Upper lobe of left lung (tissue), 6 donors: ENCODE measurements at regions not wholly inside any gene's neighbourhood (a gene's known extent, or its start where the extent isn't known, plus 50 kb on each side); places are given as distances from the start of the nearest gene placed in this dataset.

Experiments
- ATAC-seq, 2 donors: fragments of 200-7000 bp; cut with Tn5 transposase; one replicate each; pipeline ENCODE4 v1.9.1; 2022; ENCODE audit warnings: mild to moderate bottlenecking in 2 of 2, moderate library complexity in 2 of 2; ENCODE audit not compliant: low FRiP score in 2 of 2
- DNase-seq, 2 donors: peaks; one replicate each; pipeline ENCODE4 v3.0.0-alpha.2; 2019 to 2020
- H3K27ac ChIP-seq, 4 donors: fragments of 200-600 bp; sonication (generic); one replicate each; pipeline ENCODE4 v1.5.1; 2016 to 2019
- H3K27me3 ChIP-seq, 4 donors: fragments of 200-600 bp; sonication (generic); one replicate each; pipeline ENCODE4 v1.5.1; 2017 to 2019
- H3K36me3 ChIP-seq, 4 donors: fragments of 200-600 bp; sonication (generic); one replicate each; pipeline ENCODE4 v1.5.1; 2016 to 2019
- H3K4me1 ChIP-seq, 4 donors: fragments of 200-600 bp; sonication (generic); one replicate each; pipeline ENCODE4 v1.5.1; 2018 to 2019
- H3K4me3 ChIP-seq, 4 donors: fragments of 200-600 bp; sonication (generic); one replicate each; pipeline ENCODE4 v1.5.1; 2017 to 2019; ENCODE audit warnings: mild to moderate bottlenecking in 2 of 4, moderate library complexity in 1 of 4
- H3K9me3 ChIP-seq, 4 donors: fragments of 200-600 bp; sonication (generic); one replicate each; pipeline ENCODE4 v1.5.1; 2018 to 2019
- CTCF ChIP-seq, 6 experiments: fragments of 450-650 bp in 4 of 6; fragments of 200-600 bp in 2 of 6; sonication (generic) in 2 of 6; IDR thresholded peaks; one replicate each; pipeline ENCODE4 v1.5.1; 2016 to 2019; ENCODE audit warnings: antibody characterized with exemption in 6 of 6
- EP300 ChIP-seq, 4 donors: sonication (generic); formaldehyde crosslinking; IDR thresholded peaks; one replicate each; pipeline ENCODE4 v1.5.1; 2017; ENCODE audit warnings: antibody characterized with exemption in 4 of 4, control low read depth in 2 of 4
- POLR2A ChIP-seq, 4 donors: fragments of 450-650 bp; IDR thresholded peaks; one replicate each; pipeline ENCODE4 v1.5.1; 2016 to 2017; ENCODE audit warnings: antibody characterized with exemption in 4 of 4, mild to moderate bottlenecking in 2 of 4
- POLR2AphosphoS5 ChIP-seq, 2 donors: sonication (generic); formaldehyde crosslinking; IDR thresholded peaks; one replicate each; pipeline ENCODE4 v1.5.1; 2017; ENCODE audit warnings: antibody characterized with exemption in 2 of 2
- whole genome bisulfite sequencing, 2 donors: methylation state at CpG; one replicate each; pipeline ENCODE4 v1.1.5; 2017 to 2018; 5-methylcytosine and 5-hydroxymethylcytosine counted together
- small RNA-seq, 4 donors: library from RNA; depleted of rRNA; stranded (forward); fragments of <200 nt; gene quantifications; one replicate each; pipeline ENCODE3, GENCODE V24; 2016
- donor health status: DM: no; HTN: no; CAD: no; lungs with moderate emphysema.
- donor health status: DM: no; HTN: yes; CAD: no; lungs with severe emphysema.

GRCh38 chr1:190029441-190029840 lies 448.2 kb downstream of the BRINP3 start:
- 76 to 92% methylated on average over 1 of the region's 1 CpG for WGBS, 2 donors
- Histone ChIP-seq H3K27ac (no peak overlapping the region), H3K36me3 (no peaks in the 10 kb centered on the region), H3K4me3 (no peak overlapping the region), H3K9me3 (no peaks in the 10 kb centered on the region), H3K27me3 (no peaks in the 10 kb centered on the region), H3K4me1 (no peaks in the 10 kb centered on the region)
- TF ChIP-seq POLR2A (IDR thresholded peaks at IDR 0.05) (no peak), POLR2AphosphoS5 (IDR thresholded peaks at IDR 0.05) (no peak), EP300 (IDR thresholded peaks at IDR 0.05) (no peak), CTCF (IDR thresholded peaks at IDR 0.05) (no peak)
- DNase-seq: no peak
- ATAC-seq: no peak

DNA sequence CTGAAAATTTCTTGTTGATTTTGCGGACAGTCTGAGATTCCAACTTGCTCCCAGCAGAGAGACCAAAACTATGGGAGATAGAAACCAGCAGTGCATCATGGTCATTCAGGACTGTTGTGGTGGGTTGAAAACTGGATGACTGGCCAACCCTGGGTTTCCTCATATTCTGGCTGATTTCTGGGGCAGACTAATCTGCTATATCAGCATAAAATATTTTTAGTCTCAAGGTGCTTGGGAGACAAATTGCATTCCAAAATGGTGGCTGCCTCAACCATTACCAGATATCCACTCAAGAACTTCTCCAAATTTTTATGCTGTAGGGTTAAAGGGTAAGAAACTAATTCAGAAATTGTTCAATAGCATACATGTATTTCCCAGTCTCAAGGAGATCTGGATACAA lies 434.0 kb downstream of the BRINP3 start:
- WGBS, 2 donors: 94 to 100% methylated on average over 1 of the region's 1 CpG
- H3K4me3 ChIP-seq: no peak overlapping the region

DNA sequence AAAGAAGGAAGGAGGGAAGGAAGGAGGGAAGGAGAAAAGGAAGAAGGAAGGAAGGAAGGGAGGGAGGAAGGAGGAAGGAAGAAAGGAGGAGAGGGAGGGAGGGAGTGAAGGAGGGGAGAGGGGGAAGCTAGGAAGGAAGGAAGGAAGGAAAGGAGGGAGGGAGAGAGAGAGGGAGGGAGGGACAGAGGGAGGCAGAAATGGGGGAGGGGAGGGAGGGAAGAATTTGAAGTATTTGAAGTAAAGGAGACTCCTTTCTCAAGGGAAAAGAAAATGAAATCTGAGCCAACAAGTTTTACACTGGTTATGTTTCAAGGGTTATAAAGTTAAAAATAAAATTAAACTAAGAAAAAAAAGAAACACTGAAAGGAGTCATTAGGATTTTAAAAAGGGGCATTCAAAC lies 431.4 kb downstream of the BRINP3 start:
- Histone ChIP-seq H3K9me3 (no peaks in the 10 kb centered on the region), H3K27me3 (no peaks in the 10 kb centered on the region), H3K27ac (no peak overlapping the region), H3K4me1 (no peaks in the 10 kb centered on the region), H3K36me3 (no peaks in the 10 kb centered on the region), H3K4me3 (no peak overlapping the region)
- no peak for ATAC-seq
- no peak for DNase-seq
- TF ChIP-seq EP300 (IDR thresholded peaks at IDR 0.05): no peak
- no peak for TF ChIP-seq CTCF (IDR thresholded peaks at IDR 0.05)
- no peak for TF ChIP-seq POLR2AphosphoS5 (IDR thresholded peaks at IDR 0.05)
- TF ChIP-seq POLR2A (IDR thresholded peaks at IDR 0.05): no peak

More for the DNA sequence above, 434.0 kb downstream of the BRINP3 start:
- no peaks in the 10 kb centered on the region for H3K4me1 ChIP-seq
- no peaks in the 10 kb centered on the region for H3K36me3 ChIP-seq
- H3K9me3 ChIP-seq: no peaks in the 10 kb centered on the region
- no peak for DNase-seq
- TF ChIP-seq EP300 (IDR thresholded peaks at IDR 0.05): no peak
- TF ChIP-seq POLR2A (IDR thresholded peaks at IDR 0.05): no peak
- no peak for TF ChIP-seq POLR2AphosphoS5 (IDR thresholded peaks at IDR 0.05)
- no peak for TF ChIP-seq CTCF (IDR thresholded peaks at IDR 0.05)
- no peak overlapping the region for H3K27ac ChIP-seq
- no peak for ATAC-seq
- H3K27me3 ChIP-seq: no peaks in the 10 kb centered on the region

Small RNA genes in the stretch of these regions (small RNA-seq; reads per million reads assigned to genes)
- gene AL136372.1 (0 reads per million in 4 donors), gene AL357559.1 (0 reads per million in 4 donors), gene AL391813.1 (0 reads per million in 4 donors), gene RNA5SP73 (0 reads per million in 4 donors)
